ENCODE measurements at regions not wholly inside any gene's neighbourhood (a gene's known extent, or its start where the extent isn't known, plus 50 kb on each side); places are given as distances from the start of the nearest gene placed in this dataset.

DNA sequence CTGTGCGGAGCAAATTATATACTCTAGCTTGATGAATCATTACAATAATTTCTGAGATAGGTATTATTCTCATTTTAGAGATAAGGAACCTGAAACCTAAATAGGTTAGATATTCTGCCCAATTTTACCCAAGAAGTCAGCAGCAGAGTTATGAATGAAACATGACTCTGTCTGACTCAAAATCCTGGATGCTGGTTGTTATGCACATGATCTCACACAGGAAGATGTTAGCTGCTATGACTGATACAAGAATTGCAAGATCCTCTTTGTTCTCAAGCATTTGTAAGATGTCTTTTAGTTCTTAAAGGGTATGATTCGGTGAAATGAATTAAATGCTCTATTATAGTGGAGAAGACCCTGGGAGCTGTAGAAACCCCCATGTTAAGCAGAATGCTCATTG lies 447.8 kb downstream of the KIF2B start:
- Histone ChIP-seq H3K36me3 (replicated peaks in 1 of 2; ENCODE audit: control insufficient read depth in 1 of 2, insufficient read depth in 2 of 2, low read length in 2 of 2) (no peaks in the 10 kb centered on the region), H3K79me2 (ENCODE audit: insufficient read depth, low read length) (no peaks in the 10 kb centered on the region), H3K27ac (ENCODE audit: extremely low read length, insufficient read depth, low read length) (no peak overlapping the region), H3K4me3 (replicated peaks in 1 of 3; ENCODE audit: insufficient read depth in 1 of 3, low read depth in 2 of 3, low read length in 3 of 3) (no peak overlapping the region), H4K20me1 (ENCODE audit: insufficient read depth, low read length) (no peaks in the 10 kb centered on the region), H3K9ac (ENCODE audit: insufficient read depth, low read depth, low read length) (no peak overlapping the region), H3K9me3 (ENCODE audit: low read length) (peaks cover 82% of the 10 kb centered on the region), H3K4me1 (ENCODE audit: insufficient read depth, low read length) (no peaks in the 10 kb centered on the region), H3K27me3 (ENCODE audit: control insufficient read depth in 1 of 2, insufficient read depth in 2 of 2, low read length in 2 of 2) (no peaks in the 10 kb centered on the region), H2AFZ (ENCODE audit: low read length) (no peak overlapping the region), H3K4me2 (ENCODE audit: low read depth, low read length) (no peak overlapping the region)
- BruUV-seq (replicated peaks), result no TSS peak
- no peak for FAIRE-seq
- TF ChIP-seq TBP (CRISPR knock-in tag; IDR thresholded peaks at IDR 0.05), result no peak
- TF ChIP-seq, protein P1, sequence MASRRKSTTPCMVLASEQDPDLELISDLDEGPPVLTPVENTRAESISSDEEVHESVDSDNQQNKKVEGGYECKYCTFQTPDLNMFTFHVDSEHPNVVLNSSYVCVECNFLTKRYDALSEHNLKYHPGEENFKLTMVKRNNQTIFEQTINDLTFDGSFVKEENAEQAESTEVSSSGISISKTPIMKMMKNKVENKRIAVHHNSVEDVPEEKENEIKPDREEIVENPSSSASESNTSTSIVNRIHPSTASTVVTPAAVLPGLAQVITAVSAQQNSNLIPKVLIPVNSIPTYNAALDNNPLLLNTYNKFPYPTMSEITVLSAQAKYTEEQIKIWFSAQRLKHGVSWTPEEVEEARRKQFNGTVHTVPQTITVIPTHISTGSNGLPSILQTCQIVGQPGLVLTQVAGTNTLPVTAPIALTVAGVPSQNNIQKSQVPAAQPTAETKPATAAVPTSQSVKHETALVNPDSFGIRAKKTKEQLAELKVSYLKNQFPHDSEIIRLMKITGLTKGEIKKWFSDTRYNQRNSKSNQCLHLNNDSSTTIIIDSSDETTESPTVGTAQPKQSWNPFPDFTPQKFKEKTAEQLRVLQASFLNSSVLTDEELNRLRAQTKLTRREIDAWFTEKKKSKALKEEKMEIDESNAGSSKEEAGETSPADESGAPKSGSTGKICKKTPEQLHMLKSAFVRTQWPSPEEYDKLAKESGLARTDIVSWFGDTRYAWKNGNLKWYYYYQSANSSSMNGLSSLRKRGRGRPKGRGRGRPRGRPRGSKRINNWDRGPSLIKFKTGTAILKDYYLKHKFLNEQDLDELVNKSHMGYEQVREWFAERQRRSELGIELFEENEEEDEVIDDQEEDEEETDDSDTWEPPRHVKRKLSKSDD (CRISPR knock-in tag; IDR thresholded peaks at IDR 0.05; ENCODE audit: low read depth), result no peak
- TF ChIP-seq ZNF180 (CRISPR knock-in tag; IDR thresholded peaks at IDR 0.05; ENCODE audit: borderline replicate concordance, low read depth), result no peak
- TF ChIP-seq, protein P2, sequence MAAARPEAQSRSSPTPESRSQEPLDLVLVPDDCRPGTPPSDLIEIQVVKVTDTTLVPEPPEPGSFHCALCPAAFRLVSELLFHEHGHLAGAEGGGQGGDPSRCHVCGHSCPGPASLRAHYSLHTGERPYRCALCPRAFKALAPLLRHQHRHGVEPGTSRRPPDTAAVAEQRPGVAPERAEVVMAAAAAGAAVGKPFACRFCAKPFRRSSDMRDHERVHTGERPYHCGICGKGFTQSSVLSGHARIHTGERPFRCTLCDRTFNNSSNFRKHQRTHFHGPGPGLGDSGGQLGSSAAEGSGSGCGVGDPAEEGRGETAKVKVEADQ (CRISPR knock-in tag; IDR thresholded peaks at IDR 0.05; ENCODE audit: borderline replicate concordance), result no peak
- no peak for TF ChIP-seq ZNF460 (CRISPR knock-in tag; IDR thresholded peaks at IDR 0.05; ENCODE audit: borderline replicate concordance)
- no peak for TF ChIP-seq MEIS2 (CRISPR knock-in tag; IDR thresholded peaks at IDR 0.05)
- no peak for TF ChIP-seq ZNF672 (CRISPR knock-in tag; IDR thresholded peaks at IDR 0.05)
- TF ChIP-seq, protein P3, sequence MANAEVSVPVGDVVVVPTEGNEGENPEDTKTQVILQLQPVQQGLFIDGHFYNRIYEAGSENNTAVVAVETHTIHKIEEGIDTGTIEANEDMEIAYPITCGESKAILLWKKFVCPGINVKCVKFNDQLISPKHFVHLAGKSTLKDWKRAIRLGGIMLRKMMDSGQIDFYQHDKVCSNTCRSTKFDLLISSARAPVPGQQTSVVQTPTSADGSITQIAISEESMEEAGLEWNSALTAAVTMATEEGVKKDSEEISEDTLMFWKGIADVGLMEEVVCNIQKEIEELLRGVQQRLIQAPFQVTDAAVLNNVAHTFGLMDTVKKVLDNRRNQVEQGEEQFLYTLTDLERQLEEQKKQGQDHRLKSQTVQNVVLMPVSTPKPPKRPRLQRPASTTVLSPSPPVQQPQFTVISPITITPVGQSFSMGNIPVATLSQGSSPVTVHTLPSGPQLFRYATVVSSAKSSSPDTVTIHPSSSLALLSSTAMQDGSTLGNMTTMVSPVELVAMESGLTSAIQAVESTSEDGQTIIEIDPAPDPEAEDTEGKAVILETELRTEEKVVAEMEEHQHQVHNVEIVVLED (CRISPR knock-in tag; IDR thresholded peaks at IDR 0.05; ENCODE audit: borderline replicate concordance), result no peak
- TF ChIP-seq HDAC6 (IDR thresholded peaks at IDR 0.05; ENCODE audit: low read depth, low read length), result no peak
- TF ChIP-seq ZNF510 (CRISPR knock-in tag; IDR thresholded peaks at IDR 0.05; ENCODE audit: low read depth), result no peak
- ChIA-PET POLR2A (no interaction called here), CTCF (ENCODE audit: low intra/inter-chr PET ratio, low total read pairs) (no interaction called here)
- in situ Hi-C loops (cut with HindIII; ENCODE audit: extremely low pct_ligation_motif_present, low pct_unique_long_range_greater_than_20kb) (no loop called here), intact Hi-C loops (cut with micrococcal nuclease; ENCODE audit: unreplicated experiment) (no loop called here)
- WGBS (ENCODE audit: low lambda C conversion rate), result 19% methylated on average over 2 of the region's 2 CpGs
- ATAC-seq, result no peak
- no peak for DNase-seq (ENCODE audit: low spot score)
